HCT116 (cell line): ENCODE measurements at regions not wholly inside any gene's neighbourhood (a gene's known extent, or its start where the extent isn't known, plus 50 kb on each side); places are given as distances from the start of the nearest gene placed in this dataset.

Experiments used
- EGR1 ChIP-seq: IDR thresholded peaks from 2 replicates; pipeline ENCODE4 v1.6.1; 2012; ENCODE audit warnings: low read depth
- EZH2 ChIP-seq: fragments of 200-600 bp; sonication (generic); IDR thresholded peaks from 2 replicates; pipeline ENCODE4 v1.6.1; 2017; ENCODE audit warnings: antibody characterized with exemption, mixed run types
- POLR2A ChIP-seq: IDR thresholded peaks from 2 replicates; pipeline ENCODE4 v1.7.0; 2011; ENCODE audit warnings: borderline replicate concordance; ENCODE audit not compliant: insufficient read depth, insufficient read length; ENCODE audit errors: extremely low read depth
- POLR2AphosphoS5 ChIP-seq: IDR thresholded peaks from 2 replicates; pipeline ENCODE4 v1.6.1; 2011; ENCODE audit warnings: mild to moderate bottlenecking, low read depth, low read length, moderate library complexity
- SIN3A ChIP-seq: IDR thresholded peaks from 2 replicates; pipeline ENCODE4 v1.6.1; 2012; ENCODE audit warnings: low read depth
- SP1 ChIP-seq: IDR thresholded peaks from 2 replicates; pipeline ENCODE4 v1.6.1; 2012; ENCODE audit warnings: low read depth
- YY1 ChIP-seq: IDR thresholded peaks from 2 replicates; pipeline ENCODE4 v1.6.1; 2011; ENCODE audit warnings: low read length, low read depth, moderate library complexity, mild to moderate bottlenecking; ENCODE audit not compliant: insufficient replicate concordance; ENCODE audit errors: extremely low read depth
- ZNF274 ChIP-seq: fragments of 200-500 bp; sonication (Bioruptor generic); IDR thresholded peaks from 2 replicates; pipeline ENCODE4 v1.6.1; 2014; ENCODE audit warnings: mild to moderate bottlenecking, low read depth, low read length, inconsistent platforms
- TF ChIP-seq, protein P1 (sequence below), 3 experiments: fragments of 200-600 bp in 1 of 3; sonication (generic) in 1 of 3; IDR thresholded peaks in 2 of 3; conservative IDR thresholded peaks in 1 of 3; 2 replicates each; pipeline ENCODE4 v1.5.1; 2012 to 2017; ENCODE audit warnings: low read depth in 2 of 3, low read length in 2 of 3, antibody characterized with exemption in 1 of 3, borderline replicate concordance in 1 of 3, control low read depth in 1 of 3, mild to moderate bottlenecking in 1 of 3, mixed read lengths in 1 of 3, mixed run types in 1 of 3, moderate library complexity in 1 of 3; ENCODE audit not compliant: insufficient read depth in 1 of 3
- TF ChIP-seq, protein P2 (sequence below): IDR thresholded peaks from 2 replicates; pipeline ENCODE4 v1.6.1; 2012
- TF ChIP-seq, protein P3 (sequence below): IDR thresholded peaks from 2 replicates; pipeline ENCODE4 v1.6.1; 2011; ENCODE audit warnings: mild to moderate bottlenecking, low read length, moderate library complexity; ENCODE audit not compliant: insufficient replicate concordance; ENCODE audit errors: extremely low read depth
- TF ChIP-seq, protein P4 (sequence below): IDR thresholded peaks from 2 replicates; pipeline ENCODE4 v1.6.1; 2012

DNA sequence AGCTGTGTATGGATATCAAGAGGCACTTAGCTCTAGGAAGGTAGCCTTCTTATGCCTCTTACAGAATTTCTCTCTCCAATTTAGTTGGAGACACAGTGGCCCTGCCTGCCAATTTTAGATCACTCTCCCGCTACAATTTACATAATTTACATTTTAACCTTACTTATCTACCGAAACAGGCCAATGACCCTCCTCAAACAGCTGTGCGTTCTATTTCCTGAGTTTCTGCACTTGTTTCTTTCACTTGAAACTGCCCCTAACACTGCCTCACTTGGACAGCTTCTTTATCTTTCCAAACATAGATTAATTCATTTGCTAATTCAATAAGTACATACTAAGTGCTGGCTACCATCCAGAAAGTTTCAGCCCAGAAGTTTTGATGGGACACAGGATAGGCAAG, 52.9 kb upstream of the HDDC2 start:
- TF ChIP-seq ZNF274: no peak
- TF ChIP-seq POLR2AphosphoS5: no peak
- TF ChIP-seq YY1: no peak
- TF ChIP-seq, protein P1, sequence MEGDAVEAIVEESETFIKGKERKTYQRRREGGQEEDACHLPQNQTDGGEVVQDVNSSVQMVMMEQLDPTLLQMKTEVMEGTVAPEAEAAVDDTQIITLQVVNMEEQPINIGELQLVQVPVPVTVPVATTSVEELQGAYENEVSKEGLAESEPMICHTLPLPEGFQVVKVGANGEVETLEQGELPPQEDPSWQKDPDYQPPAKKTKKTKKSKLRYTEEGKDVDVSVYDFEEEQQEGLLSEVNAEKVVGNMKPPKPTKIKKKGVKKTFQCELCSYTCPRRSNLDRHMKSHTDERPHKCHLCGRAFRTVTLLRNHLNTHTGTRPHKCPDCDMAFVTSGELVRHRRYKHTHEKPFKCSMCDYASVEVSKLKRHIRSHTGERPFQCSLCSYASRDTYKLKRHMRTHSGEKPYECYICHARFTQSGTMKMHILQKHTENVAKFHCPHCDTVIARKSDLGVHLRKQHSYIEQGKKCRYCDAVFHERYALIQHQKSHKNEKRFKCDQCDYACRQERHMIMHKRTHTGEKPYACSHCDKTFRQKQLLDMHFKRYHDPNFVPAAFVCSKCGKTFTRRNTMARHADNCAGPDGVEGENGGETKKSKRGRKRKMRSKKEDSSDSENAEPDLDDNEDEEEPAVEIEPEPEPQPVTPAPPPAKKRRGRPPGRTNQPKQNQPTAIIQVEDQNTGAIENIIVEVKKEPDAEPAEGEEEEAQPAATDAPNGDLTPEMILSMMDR (IDR thresholded peaks at IDR 0.05 in 2 of 3, conservative IDR thresholded peaks at IDR 0.05 in 1 of 3; ENCODE audit: borderline replicate concordance in 1 of 3, insufficient read depth in 1 of 3, low read depth in 2 of 3, low read length in 2 of 3): no peak
- TF ChIP-seq, protein P2, sequence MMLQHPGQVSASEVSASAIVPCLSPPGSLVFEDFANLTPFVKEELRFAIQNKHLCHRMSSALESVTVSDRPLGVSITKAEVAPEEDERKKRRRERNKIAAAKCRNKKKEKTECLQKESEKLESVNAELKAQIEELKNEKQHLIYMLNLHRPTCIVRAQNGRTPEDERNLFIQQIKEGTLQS: no peak
- no peak for TF ChIP-seq SP1
- no peak for TF ChIP-seq EGR1
- TF ChIP-seq, protein P3, sequence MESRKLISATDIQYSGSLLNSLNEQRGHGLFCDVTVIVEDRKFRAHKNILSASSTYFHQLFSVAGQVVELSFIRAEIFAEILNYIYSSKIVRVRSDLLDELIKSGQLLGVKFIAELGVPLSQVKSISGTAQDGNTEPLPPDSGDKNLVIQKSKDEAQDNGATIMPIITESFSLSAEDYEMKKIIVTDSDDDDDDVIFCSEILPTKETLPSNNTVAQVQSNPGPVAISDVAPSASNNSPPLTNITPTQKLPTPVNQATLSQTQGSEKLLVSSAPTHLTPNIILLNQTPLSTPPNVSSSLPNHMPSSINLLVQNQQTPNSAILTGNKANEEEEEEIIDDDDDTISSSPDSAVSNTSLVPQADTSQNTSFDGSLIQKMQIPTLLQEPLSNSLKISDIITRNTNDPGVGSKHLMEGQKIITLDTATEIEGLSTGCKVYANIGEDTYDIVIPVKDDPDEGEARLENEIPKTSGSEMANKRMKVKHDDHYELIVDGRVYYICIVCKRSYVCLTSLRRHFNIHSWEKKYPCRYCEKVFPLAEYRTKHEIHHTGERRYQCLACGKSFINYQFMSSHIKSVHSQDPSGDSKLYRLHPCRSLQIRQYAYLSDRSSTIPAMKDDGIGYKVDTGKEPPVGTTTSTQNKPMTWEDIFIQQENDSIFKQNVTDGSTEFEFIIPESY: no peak
- TF ChIP-seq SIN3A: no peak
- TF ChIP-seq EZH2: no peak
- TF ChIP-seq POLR2A: no peak
- TF ChIP-seq, protein P4, sequence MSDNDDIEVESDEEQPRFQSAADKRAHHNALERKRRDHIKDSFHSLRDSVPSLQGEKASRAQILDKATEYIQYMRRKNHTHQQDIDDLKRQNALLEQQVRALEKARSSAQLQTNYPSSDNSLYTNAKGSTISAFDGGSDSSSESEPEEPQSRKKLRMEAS: no peak
